SH-SY5Y (cell line): ENCODE measurements at regions not wholly inside any gene's neighbourhood (a gene's known extent, or its start where the extent isn't known, plus 50 kb on each side); places are given as distances from the start of the nearest gene placed in this dataset.

Source experiments
- GATA2 ChIP-seq: IDR thresholded peaks from 2 replicates; pipeline ENCODE4 v1.6.1; 2011; ENCODE audit warnings: mild to moderate bottlenecking, low read depth, low read length
- GATA3 ChIP-seq: IDR thresholded peaks from 2 replicates; pipeline ENCODE4 v1.6.1; 2011; ENCODE audit warnings: low read depth, mild to moderate bottlenecking, low read length, moderate library complexity

GRCh38 chr13:107518780-107519179 lies 696.6 kb downstream of the LIG4 start:
- no peak for TF ChIP-seq GATA2
- no peak for TF ChIP-seq GATA3
